MM.1S (cell line): ENCODE measurements at regions not wholly inside any gene's neighbourhood (a gene's known extent, or its start where the extent isn't known, plus 50 kb on each side); places are given as distances from the start of the nearest gene placed in this dataset.

Experiments
- CTCF ChIP-seq: fragments of 300-600 bp; sonication (generic); IDR thresholded peaks from 2 replicates; pipeline ENCODE4 v1.5.1; 2016; ENCODE audit warnings: antibody characterized with exemption, low read length, mixed read lengths
- EZH2 ChIP-seq: fragments of 300-600 bp; sonication (generic); optimal IDR thresholded peaks from 2 replicates; pipeline ENCODE3; 2017; ENCODE audit warnings: low read depth, mild to moderate bottlenecking, antibody characterized with exemption, low read length, mixed read lengths
- EZH2phosphoT487 ChIP-seq: fragments of 300-600 bp; sonication (generic); IDR thresholded peaks from 2 replicates; pipeline ENCODE4 v1.6.1; 2018; ENCODE audit warnings: antibody characterized with exemption, low read length

- TF ChIP-seq CTCF = no peak
- TF ChIP-seq EZH2phosphoT487 = no peak
- TF ChIP-seq EZH2 = no peak
These were observed 228.0 kb downstream of the MID1IP1 start for GRCh38 chrX:39029221-39029620.
